HepG2 (cell line): ENCODE measurements at regions not wholly inside any gene's neighbourhood (a gene's known extent, or its start where the extent isn't known, plus 50 kb on each side); places are given as distances from the start of the nearest gene placed in this dataset.

Experiments
- BCL6 ChIP-seq: IDR thresholded peaks from 2 replicates; pipeline ENCODE4 v1.6.1; 2016; ENCODE audit warnings: missing genetic modification reagents, missing compliant biosample characterization
- SIN3B ChIP-seq: fragments of 150-350 bp; IDR thresholded peaks from 2 replicates; pipeline ENCODE4 v1.6.1; 2014; ENCODE audit warnings: low read length
- SNAPC2 ChIP-seq: sonication (generic); formaldehyde crosslinking; IDR thresholded peaks from 2 replicates; pipeline ENCODE4 v1.8.1; 2022; ENCODE audit warnings: mild to moderate bottlenecking, missing genetic modification reagents
- U2AF1 ChIP-seq: fragments of 200-400 bp; formaldehyde crosslinking; optimal IDR thresholded peaks from 2 replicates; pipeline ENCODE3; 2017; ENCODE audit warnings: mild to moderate bottlenecking, low read depth, low read length
- ZNF543 ChIP-seq: sonication (generic); formaldehyde crosslinking; IDR thresholded peaks from 2 replicates; pipeline ENCODE4 v1.4.0; 2020; ENCODE audit warnings: mild to moderate bottlenecking, missing genetic modification reagents
- TF ChIP-seq, protein P1 (sequence below), 2 experiments: fragments of 450-650 bp in 1 of 2; sonication (generic) in 1 of 2; formaldehyde crosslinking in 1 of 2; IDR thresholded peaks; 2 replicates each; pipeline versions ENCODE4 v1.6.1 to v1.8.0; 2016 to 2022; ENCODE audit warnings: antibody characterized with exemption in 1 of 2, mild to moderate bottlenecking in 1 of 2, missing genetic modification reagents in 1 of 2
- TF ChIP-seq, protein P2 (sequence below): sonication (generic); formaldehyde crosslinking; conservative IDR thresholded peaks from 2 replicates; pipeline ENCODE4 v1.4.0; 2020; ENCODE audit warnings: missing genetic modification reagents
- TF ChIP-seq, protein P3 (sequence below): sonication (generic); formaldehyde crosslinking; IDR thresholded peaks from 2 replicates; pipeline ENCODE4 v1.4.0; 2020; ENCODE audit warnings: missing genetic modification reagents
- TF ChIP-seq, protein P4 (sequence below): sonication (generic); formaldehyde crosslinking; IDR thresholded peaks from 2 replicates; pipeline ENCODE4 v1.4.0; 2020; ENCODE audit warnings: missing genetic modification reagents

DNA sequence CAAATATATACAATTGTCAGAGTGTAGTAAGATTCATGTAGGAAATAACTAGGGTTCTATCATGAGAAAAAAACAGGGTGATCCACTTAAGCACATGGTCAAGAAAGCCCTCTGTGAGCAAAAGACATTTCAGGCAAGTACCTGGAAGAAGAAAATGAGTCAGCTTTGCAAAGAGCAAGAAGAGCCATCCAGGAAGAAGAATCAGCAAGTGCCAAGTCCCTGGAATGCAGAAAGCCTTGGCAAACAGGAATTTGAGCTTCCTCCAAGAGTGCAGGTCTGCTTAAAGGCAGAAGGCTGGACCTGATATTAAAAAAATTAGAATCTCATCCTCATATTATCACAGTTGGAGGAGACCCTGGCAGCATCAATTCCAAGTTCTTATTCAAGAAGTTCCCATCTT is 188.5 kb upstream of the CELF4 start (continued):
- TF ChIP-seq SIN3B, result no peak
- TF ChIP-seq ZNF543 (CRISPR knock-in tag), result no peak
- TF ChIP-seq, protein P1, sequence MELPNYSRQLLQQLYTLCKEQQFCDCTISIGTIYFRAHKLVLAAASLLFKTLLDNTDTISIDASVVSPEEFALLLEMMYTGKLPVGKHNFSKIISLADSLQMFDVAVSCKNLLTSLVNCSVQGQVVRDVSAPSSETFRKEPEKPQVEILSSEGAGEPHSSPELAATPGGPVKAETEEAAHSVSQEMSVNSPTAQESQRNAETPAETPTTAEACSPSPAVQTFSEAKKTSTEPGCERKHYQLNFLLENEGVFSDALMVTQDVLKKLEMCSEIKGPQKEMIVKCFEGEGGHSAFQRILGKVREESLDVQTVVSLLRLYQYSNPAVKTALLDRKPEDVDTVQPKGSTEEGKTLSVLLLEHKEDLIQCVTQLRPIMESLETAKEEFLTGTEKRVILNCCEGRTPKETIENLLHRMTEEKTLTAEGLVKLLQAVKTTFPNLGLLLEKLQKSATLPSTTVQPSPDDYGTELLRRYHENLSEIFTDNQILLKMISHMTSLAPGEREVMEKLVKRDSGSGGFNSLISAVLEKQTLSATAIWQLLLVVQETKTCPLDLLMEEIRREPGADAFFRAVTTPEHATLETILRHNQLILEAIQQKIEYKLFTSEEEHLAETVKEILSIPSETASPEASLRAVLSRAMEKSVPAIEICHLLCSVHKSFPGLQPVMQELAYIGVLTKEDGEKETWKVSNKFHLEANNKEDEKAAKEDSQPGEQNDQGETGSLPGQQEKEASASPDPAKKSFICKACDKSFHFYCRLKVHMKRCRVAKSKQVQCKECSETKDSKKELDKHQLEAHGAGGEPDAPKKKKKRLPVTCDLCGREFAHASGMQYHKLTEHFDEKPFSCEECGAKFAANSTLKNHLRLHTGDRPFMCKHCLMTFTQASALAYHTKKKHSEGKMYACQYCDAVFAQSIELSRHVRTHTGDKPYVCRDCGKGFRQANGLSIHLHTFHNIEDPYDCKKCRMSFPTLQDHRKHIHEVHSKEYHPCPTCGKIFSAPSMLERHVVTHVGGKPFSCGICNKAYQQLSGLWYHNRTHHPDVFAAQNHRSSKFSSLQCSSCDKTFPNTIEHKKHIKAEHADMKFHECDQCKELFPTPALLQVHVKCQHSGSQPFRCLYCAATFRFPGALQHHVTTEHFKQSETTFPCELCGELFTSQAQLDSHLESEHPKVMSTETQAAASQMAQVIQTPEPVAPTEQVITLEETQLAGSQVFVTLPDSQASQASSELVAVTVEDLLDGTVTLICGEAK (IDR thresholded peaks at IDR 0.05), result no peak
- TF ChIP-seq, protein P1 (CRISPR knock-in tag; IDR thresholded peaks at IDR 0.05), result no peak
- TF ChIP-seq, protein P2, sequence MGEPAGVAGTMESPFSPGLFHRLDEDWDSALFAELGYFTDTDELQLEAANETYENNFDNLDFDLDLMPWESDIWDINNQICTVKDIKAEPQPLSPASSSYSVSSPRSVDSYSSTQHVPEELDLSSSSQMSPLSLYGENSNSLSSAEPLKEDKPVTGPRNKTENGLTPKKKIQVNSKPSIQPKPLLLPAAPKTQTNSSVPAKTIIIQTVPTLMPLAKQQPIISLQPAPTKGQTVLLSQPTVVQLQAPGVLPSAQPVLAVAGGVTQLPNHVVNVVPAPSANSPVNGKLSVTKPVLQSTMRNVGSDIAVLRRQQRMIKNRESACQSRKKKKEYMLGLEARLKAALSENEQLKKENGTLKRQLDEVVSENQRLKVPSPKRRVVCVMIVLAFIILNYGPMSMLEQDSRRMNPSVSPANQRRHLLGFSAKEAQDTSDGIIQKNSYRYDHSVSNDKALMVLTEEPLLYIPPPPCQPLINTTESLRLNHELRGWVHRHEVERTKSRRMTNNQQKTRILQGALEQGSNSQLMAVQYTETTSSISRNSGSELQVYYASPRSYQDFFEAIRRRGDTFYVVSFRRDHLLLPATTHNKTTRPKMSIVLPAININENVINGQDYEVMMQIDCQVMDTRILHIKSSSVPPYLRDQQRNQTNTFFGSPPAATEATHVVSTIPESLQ (CRISPR knock-in tag), result no peak
- no peak for TF ChIP-seq BCL6 (CRISPR knock-in tag)
- TF ChIP-seq, protein P3, sequence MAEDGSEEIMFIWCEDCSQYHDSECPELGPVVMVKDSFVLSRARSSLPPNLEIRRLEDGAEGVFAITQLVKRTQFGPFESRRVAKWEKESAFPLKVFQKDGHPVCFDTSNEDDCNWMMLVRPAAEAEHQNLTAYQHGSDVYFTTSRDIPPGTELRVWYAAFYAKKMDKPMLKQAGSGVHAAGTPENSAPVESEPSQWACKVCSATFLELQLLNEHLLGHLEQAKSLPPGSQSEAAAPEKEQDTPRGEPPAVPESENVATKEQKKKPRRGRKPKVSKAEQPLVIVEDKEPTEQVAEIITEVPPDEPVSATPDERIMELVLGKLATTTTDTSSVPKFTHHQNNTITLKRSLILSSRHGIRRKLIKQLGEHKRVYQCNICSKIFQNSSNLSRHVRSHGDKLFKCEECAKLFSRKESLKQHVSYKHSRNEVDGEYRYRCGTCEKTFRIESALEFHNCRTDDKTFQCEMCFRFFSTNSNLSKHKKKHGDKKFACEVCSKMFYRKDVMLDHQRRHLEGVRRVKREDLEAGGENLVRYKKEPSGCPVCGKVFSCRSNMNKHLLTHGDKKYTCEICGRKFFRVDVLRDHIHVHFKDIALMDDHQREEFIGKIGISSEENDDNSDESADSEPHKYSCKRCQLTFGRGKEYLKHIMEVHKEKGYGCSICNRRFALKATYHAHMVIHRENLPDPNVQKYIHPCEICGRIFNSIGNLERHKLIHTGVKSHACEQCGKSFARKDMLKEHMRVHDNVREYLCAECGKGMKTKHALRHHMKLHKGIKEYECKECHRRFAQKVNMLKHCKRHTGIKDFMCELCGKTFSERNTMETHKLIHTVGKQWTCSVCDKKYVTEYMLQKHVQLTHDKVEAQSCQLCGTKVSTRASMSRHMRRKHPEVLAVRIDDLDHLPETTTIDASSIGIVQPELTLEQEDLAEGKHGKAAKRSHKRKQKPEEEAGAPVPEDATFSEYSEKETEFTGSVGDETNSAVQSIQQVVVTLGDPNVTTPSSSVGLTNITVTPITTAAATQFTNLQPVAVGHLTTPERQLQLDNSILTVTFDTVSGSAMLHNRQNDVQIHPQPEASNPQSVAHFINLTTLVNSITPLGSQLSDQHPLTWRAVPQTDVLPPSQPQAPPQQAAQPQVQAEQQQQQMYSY (CRISPR knock-in tag), result no peak
- no peak for TF ChIP-seq SNAPC2
- no peak for TF ChIP-seq U2AF1
- TF ChIP-seq, protein P4, sequence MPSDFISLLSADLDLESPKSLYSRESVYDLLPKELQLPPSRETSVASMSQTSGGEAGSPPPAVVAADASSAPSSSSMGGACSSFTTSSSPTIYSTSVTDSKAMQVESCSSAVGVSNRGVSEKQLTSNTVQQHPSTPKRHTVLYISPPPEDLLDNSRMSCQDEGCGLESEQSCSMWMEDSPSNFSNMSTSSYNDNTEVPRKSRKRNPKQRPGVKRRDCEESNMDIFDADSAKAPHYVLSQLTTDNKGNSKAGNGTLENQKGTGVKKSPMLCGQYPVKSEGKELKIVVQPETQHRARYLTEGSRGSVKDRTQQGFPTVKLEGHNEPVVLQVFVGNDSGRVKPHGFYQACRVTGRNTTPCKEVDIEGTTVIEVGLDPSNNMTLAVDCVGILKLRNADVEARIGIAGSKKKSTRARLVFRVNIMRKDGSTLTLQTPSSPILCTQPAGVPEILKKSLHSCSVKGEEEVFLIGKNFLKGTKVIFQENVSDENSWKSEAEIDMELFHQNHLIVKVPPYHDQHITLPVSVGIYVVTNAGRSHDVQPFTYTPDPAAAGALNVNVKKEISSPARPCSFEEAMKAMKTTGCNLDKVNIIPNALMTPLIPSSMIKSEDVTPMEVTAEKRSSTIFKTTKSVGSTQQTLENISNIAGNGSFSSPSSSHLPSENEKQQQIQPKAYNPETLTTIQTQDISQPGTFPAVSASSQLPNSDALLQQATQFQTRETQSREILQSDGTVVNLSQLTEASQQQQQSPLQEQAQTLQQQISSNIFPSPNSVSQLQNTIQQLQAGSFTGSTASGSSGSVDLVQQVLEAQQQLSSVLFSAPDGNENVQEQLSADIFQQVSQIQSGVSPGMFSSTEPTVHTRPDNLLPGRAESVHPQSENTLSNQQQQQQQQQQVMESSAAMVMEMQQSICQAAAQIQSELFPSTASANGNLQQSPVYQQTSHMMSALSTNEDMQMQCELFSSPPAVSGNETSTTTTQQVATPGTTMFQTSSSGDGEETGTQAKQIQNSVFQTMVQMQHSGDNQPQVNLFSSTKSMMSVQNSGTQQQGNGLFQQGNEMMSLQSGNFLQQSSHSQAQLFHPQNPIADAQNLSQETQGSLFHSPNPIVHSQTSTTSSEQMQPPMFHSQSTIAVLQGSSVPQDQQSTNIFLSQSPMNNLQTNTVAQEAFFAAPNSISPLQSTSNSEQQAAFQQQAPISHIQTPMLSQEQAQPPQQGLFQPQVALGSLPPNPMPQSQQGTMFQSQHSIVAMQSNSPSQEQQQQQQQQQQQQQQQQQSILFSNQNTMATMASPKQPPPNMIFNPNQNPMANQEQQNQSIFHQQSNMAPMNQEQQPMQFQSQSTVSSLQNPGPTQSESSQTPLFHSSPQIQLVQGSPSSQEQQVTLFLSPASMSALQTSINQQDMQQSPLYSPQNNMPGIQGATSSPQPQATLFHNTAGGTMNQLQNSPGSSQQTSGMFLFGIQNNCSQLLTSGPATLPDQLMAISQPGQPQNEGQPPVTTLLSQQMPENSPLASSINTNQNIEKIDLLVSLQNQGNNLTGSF, result no peak
